ENCODE measurements at regions not wholly inside any gene's neighbourhood (a gene's known extent, or its start where the extent isn't known, plus 50 kb on each side); places are given as distances from the start of the nearest gene placed in this dataset.

- intact Hi-C loops (cut with DNase I): no loop called here
Measured at GRCh38 chr1:103854279-103854678, 104.6 kb downstream of the AMY1C start.

GRCh38 chr1:103859721-103860120, 110.0 kb downstream of the AMY1C start:
- intact Hi-C loops (cut with DNase I): no loop called here
- DNase-seq (ENCODE audit: low spot score): no peak

More at GRCh38 chr1:103854279-103854678, 104.6 kb downstream of the AMY1C start:
- DNase-seq (ENCODE audit: low spot score): no peak

GRCh38 chr1:103898576-103899345, 149.1 kb downstream of the AMY1C start:
- intact Hi-C loops (cut with DNase I): no loop called here
- no peak for DNase-seq (ENCODE audit: low spot score)

GRCh38 chr1:103900005-103900404, 150.3 kb downstream of the AMY1C start:
- DNase-seq (ENCODE audit: low spot score): no peak
- intact Hi-C loops (cut with DNase I): no loop called here

- no peak for DNase-seq (ENCODE audit: low spot score)
- intact Hi-C loops (cut with DNase I): no loop called here
Measured at GRCh38 chr1:103901072-103901471, 151.4 kb downstream of the AMY1C start.

GRCh38 chr1:103905363-103905762, 155.7 kb downstream of the AMY1C start:
- intact Hi-C loops (cut with DNase I): no loop called here
- no peak for DNase-seq (ENCODE audit: low spot score)

- DNase-seq (ENCODE audit: low spot score): no peak
- intact Hi-C loops (cut with DNase I): no loop called here
Measured at GRCh38 chr1:103911450-103911849, 161.8 kb downstream of the AMY1C start.

GRCh38 chr1:103917795-103918194, 168.1 kb downstream of the AMY1C start:
- intact Hi-C loops (cut with DNase I): no loop called here
- no peak for DNase-seq (ENCODE audit: low spot score)

GRCh38 chr1:103931891-103932290, 182.2 kb downstream of the AMY1C start:
- DNase-seq (ENCODE audit: low spot score): no peak
- intact Hi-C loops (cut with DNase I): no loop called here

GRCh38 chr1:103937763-103938357, 188.2 kb downstream of the AMY1C start:
- intact Hi-C loops (cut with DNase I): no loop called here
- no peak for DNase-seq (ENCODE audit: low spot score)

- intact Hi-C loops (cut with DNase I): no loop called here
Measured at GRCh38 chr1:103941086-103941485, 191.4 kb downstream of the AMY1C start.

GRCh38 chr1:103942029-103942428, 192.3 kb downstream of the AMY1C start:
- no peak for DNase-seq (ENCODE audit: low spot score)
- intact Hi-C loops (cut with DNase I): no loop called here

More at GRCh38 chr1:103941086-103941485, 191.4 kb downstream of the AMY1C start:
- no peak for DNase-seq (ENCODE audit: low spot score)

- intact Hi-C loops (cut with DNase I): no loop called here
- DNase-seq (ENCODE audit: low spot score): no peak
Measured at GRCh38 chr1:103945774-103946173, 196.1 kb downstream of the AMY1C start.

GRCh38 chr1:103948526-103948925, 198.8 kb downstream of the AMY1C start:
- intact Hi-C loops (cut with DNase I): no loop called here
- no peak for DNase-seq (ENCODE audit: low spot score)

GRCh38 chr1:103949779-103950178, 200.1 kb downstream of the AMY1C start:
- intact Hi-C loops (cut with DNase I): no loop called here
- no peak for DNase-seq (ENCODE audit: low spot score)

- intact Hi-C loops (cut with DNase I): no loop called here
- no peak for DNase-seq (ENCODE audit: low spot score)
Measured at GRCh38 chr1:103953386-103953785, 203.7 kb downstream of the AMY1C start.

GRCh38 chr1:103958699-103959098, 209.0 kb downstream of the AMY1C start:
- intact Hi-C loops (cut with DNase I): no loop called here
- no peak for DNase-seq (ENCODE audit: low spot score)

GRCh38 chr1:103959565-103959964, 209.9 kb downstream of the AMY1C start:
- intact Hi-C loops (cut with DNase I): no loop called here
- DNase-seq (ENCODE audit: low spot score): no peak

GRCh38 chr1:103960045-103960444, 210.3 kb downstream of the AMY1C start:
- DNase-seq (ENCODE audit: low spot score): no peak
- intact Hi-C loops (cut with DNase I): no loop called here

- intact Hi-C loops (cut with DNase I): no loop called here
- DNase-seq (ENCODE audit: low spot score): no peak
Measured at GRCh38 chr1:103960710-103961109, 211.0 kb downstream of the AMY1C start.

GRCh38 chr1:103986792-103987191, 237.1 kb downstream of the AMY1C start:
- intact Hi-C loops (cut with DNase I): no loop called here
- no peak for DNase-seq (ENCODE audit: low spot score)

All from cardiac septum (tissue), 1 donor.